GM12892 (cell line): ENCODE measurements at regions not wholly inside any gene's neighbourhood (a gene's known extent, or its start where the extent isn't known, plus 50 kb on each side); places are given as distances from the start of the nearest gene placed in this dataset.

Experiments
- POLR2A ChIP-seq: IDR thresholded peaks from 2 replicates; pipeline ENCODE4 v1.6.1; 2011; ENCODE audit warnings: low read depth, low read length, control low read depth
- POLR2AphosphoS5 ChIP-seq: IDR thresholded peaks from 2 replicates; pipeline ENCODE4 v1.6.1; 2011; ENCODE audit warnings: low read depth, low read length, control low read depth
- TAF1 ChIP-seq: IDR thresholded peaks from 2 replicates; pipeline ENCODE4 v1.6.1; 2011; ENCODE audit warnings: low read depth, mild to moderate bottlenecking, control low read depth, low read length, borderline replicate concordance

GRCh38 chr5:27503813-27504212 is 465.4 kb upstream of the CDH9 start:
- TF ChIP-seq POLR2A = no peak
- TF ChIP-seq TAF1 = no peak
- TF ChIP-seq POLR2AphosphoS5 = no peak
